Liver (tissue), 8 donors: ENCODE measurements at regions not wholly inside any gene's neighbourhood (a gene's known extent, or its start where the extent isn't known, plus 50 kb on each side); places are given as distances from the start of the nearest gene placed in this dataset.
"Not testable (repeated sequence)": the region's sequence is repeated elsewhere in the genome, so short reads cannot be mapped to it uniquely, and the experiment has no call there.

Experiments used
- DNase-seq: peaks from one replicate; pipeline ENCODE4 v3.0.0-alpha.2; 2017; ENCODE audit warnings: low spot score
- H3K27ac ChIP-seq, 2 donors: one replicate each; pipeline ENCODE4 v1.7.0; 2013; ENCODE audit warnings: inconsistent platforms in 2 of 2, low read length in 2 of 2, control low read depth in 1 of 2, low read depth in 1 of 2, mild to moderate bottlenecking in 1 of 2
- H3K27me3 ChIP-seq, 4 donors: one replicate each; pipeline versions ENCODE4 v1.6.1 to v1.7.0; 2013; ENCODE audit warnings: low read length in 3 of 4, inconsistent platforms in 1 of 4, mild to moderate bottlenecking in 1 of 4, moderate library complexity in 1 of 4; ENCODE audit not compliant: control insufficient read depth in 4 of 4, insufficient read depth in 4 of 4
- H3K36me3 ChIP-seq, 4 donors: one replicate each; pipeline versions ENCODE4 v1.6.1 to v1.7.0; 2013; ENCODE audit warnings: low read length in 3 of 4, mild to moderate bottlenecking in 3 of 4, low read depth in 1 of 4, moderate library complexity in 1 of 4; ENCODE audit not compliant: control insufficient read depth in 4 of 4, insufficient read depth in 3 of 4
- H3K4me1 ChIP-seq, 4 donors: one replicate each; pipeline versions ENCODE4 v1.6.1 to v1.7.0; 2013; ENCODE audit warnings: low read length in 3 of 4, mild to moderate bottlenecking in 3 of 4, moderate library complexity in 1 of 4; ENCODE audit not compliant: control insufficient read depth in 4 of 4, insufficient read depth in 4 of 4
- H3K4me3 ChIP-seq, 3 donors: one replicate each; pipeline versions ENCODE4 v1.6.1 to v1.7.0; 2013; ENCODE audit warnings: low read length in 3 of 3, control low read depth in 1 of 3, low read depth in 1 of 3, mild to moderate bottlenecking in 1 of 3
- H3K9ac ChIP-seq, 2 donors: one replicate each; pipeline ENCODE4 v1.7.0; 2013; ENCODE audit warnings: low read length in 2 of 2, mild to moderate bottlenecking in 2 of 2, moderate library complexity in 2 of 2, control low read depth in 1 of 2, low read depth in 1 of 2
- H3K9me3 ChIP-seq, 4 donors: one replicate each; pipeline versions ENCODE4 v1.6.1 to v1.7.0; 2013; ENCODE audit warnings: low read length in 3 of 4; ENCODE audit not compliant: control insufficient read depth in 4 of 4
- EGR1 ChIP-seq, 2 donors: IDR thresholded peaks; 2 replicates each; pipeline ENCODE4 v1.6.1; 2016 to 2018; ENCODE audit warnings: antibody characterized with exemption in 2 of 2, low read depth in 2 of 2
- FOXA1 ChIP-seq: IDR thresholded peaks from 2 replicates; pipeline ENCODE4 v1.6.1; 2016; ENCODE audit warnings: antibody characterized with exemption
- FOXA2 ChIP-seq: IDR thresholded peaks from 2 replicates; pipeline ENCODE4 v1.6.1; 2016; ENCODE audit warnings: antibody characterized with exemption
- HNF4G ChIP-seq: IDR thresholded peaks from 2 replicates; pipeline ENCODE4 v1.6.1; 2016; ENCODE audit warnings: antibody characterized with exemption
- JUND ChIP-seq, 2 donors: IDR thresholded peaks; 2 replicates each; pipeline ENCODE4 v1.6.1; 2016; ENCODE audit warnings: antibody characterized with exemption in 2 of 2
- NR2F2 ChIP-seq: IDR thresholded peaks from 2 replicates; pipeline ENCODE4 v1.6.1; 2016; ENCODE audit warnings: antibody characterized with exemption
- SP1 ChIP-seq: IDR thresholded peaks from 2 replicates; pipeline ENCODE4 v1.6.1; 2018; ENCODE audit warnings: antibody characterized with exemption, mild to moderate bottlenecking
- TAF1 ChIP-seq: conservative IDR thresholded peaks from 2 replicates; pipeline ENCODE4 v1.6.1; 2016; ENCODE audit warnings: antibody characterized with exemption, mild to moderate bottlenecking
- YY1 ChIP-seq: IDR thresholded peaks from 2 replicates; pipeline ENCODE4 v1.6.1; 2016; ENCODE audit warnings: antibody characterized with exemption, mild to moderate bottlenecking
- WGBS: extraction: QIAGEN DNeasy Blood & Tissue Kit; methylation state at CpG from one replicate; pipeline ENCODE4 v1.1.7; 2013; 5-methylcytosine and 5-hydroxymethylcytosine counted together
- TF ChIP-seq, protein P1 (sequence below): IDR thresholded peaks from 2 replicates; pipeline ENCODE4 v1.6.1; 2016; ENCODE audit warnings: antibody characterized with exemption, mild to moderate bottlenecking
- TF ChIP-seq, protein P2 (sequence below): fragments of 150-350 bp; IDR thresholded peaks from 2 replicates; pipeline ENCODE4 v1.5.1; 2017; ENCODE audit warnings: improper control_type of control experiment, low read depth, low read length; ENCODE audit not compliant: missing input control
- TF ChIP-seq, protein P3 (sequence below): IDR thresholded peaks from 2 replicates; pipeline ENCODE4 v1.6.1; 2016; ENCODE audit warnings: antibody characterized with exemption
- donor health status: healthy.
- donor health status: healthy.
- donor health status: healthy.
- donor health status: healthy.
- donor health status: healthy.

DNA sequence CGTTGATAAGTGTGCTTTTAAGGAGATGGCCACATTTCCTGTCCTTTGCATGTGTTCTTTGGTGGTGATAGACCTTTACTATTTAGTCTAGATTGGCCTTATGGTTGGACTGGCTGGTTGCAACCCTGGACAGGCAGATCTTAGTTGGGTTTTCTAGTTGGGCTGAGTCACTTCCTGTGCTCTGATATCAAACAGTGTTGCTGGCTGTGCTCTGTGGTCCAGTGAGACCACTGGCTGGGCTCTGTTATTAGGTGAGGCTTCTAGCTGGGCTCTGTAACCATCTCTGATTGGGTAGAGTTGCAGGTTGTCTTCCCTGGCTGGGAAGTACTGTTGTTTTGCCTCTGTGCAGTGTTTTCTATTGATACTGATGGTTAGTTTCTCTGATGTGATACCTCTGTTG, 432.5 kb downstream of the LRRC70 start (continued):
- TF ChIP-seq, protein P1, sequence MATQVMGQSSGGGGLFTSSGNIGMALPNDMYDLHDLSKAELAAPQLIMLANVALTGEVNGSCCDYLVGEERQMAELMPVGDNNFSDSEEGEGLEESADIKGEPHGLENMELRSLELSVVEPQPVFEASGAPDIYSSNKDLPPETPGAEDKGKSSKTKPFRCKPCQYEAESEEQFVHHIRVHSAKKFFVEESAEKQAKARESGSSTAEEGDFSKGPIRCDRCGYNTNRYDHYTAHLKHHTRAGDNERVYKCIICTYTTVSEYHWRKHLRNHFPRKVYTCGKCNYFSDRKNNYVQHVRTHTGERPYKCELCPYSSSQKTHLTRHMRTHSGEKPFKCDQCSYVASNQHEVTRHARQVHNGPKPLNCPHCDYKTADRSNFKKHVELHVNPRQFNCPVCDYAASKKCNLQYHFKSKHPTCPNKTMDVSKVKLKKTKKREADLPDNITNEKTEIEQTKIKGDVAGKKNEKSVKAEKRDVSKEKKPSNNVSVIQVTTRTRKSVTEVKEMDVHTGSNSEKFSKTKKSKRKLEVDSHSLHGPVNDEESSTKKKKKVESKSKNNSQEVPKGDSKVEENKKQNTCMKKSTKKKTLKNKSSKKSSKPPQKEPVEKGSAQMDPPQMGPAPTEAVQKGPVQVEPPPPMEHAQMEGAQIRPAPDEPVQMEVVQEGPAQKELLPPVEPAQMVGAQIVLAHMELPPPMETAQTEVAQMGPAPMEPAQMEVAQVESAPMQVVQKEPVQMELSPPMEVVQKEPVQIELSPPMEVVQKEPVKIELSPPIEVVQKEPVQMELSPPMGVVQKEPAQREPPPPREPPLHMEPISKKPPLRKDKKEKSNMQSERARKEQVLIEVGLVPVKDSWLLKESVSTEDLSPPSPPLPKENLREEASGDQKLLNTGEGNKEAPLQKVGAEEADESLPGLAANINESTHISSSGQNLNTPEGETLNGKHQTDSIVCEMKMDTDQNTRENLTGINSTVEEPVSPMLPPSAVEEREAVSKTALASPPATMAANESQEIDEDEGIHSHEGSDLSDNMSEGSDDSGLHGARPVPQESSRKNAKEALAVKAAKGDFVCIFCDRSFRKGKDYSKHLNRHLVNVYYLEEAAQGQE: no peak
- TF ChIP-seq FOXA1 (no peak), EGR1 (IDR thresholded peaks at IDR 0.05; ENCODE audit: low read depth in 2 of 2) (no peak), FOXA2 (no peak), TAF1 (no peak), HNF4G (no peak)
- TF ChIP-seq, protein P2, sequence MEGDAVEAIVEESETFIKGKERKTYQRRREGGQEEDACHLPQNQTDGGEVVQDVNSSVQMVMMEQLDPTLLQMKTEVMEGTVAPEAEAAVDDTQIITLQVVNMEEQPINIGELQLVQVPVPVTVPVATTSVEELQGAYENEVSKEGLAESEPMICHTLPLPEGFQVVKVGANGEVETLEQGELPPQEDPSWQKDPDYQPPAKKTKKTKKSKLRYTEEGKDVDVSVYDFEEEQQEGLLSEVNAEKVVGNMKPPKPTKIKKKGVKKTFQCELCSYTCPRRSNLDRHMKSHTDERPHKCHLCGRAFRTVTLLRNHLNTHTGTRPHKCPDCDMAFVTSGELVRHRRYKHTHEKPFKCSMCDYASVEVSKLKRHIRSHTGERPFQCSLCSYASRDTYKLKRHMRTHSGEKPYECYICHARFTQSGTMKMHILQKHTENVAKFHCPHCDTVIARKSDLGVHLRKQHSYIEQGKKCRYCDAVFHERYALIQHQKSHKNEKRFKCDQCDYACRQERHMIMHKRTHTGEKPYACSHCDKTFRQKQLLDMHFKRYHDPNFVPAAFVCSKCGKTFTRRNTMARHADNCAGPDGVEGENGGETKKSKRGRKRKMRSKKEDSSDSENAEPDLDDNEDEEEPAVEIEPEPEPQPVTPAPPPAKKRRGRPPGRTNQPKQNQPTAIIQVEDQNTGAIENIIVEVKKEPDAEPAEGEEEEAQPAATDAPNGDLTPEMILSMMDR: no peak

DNA sequence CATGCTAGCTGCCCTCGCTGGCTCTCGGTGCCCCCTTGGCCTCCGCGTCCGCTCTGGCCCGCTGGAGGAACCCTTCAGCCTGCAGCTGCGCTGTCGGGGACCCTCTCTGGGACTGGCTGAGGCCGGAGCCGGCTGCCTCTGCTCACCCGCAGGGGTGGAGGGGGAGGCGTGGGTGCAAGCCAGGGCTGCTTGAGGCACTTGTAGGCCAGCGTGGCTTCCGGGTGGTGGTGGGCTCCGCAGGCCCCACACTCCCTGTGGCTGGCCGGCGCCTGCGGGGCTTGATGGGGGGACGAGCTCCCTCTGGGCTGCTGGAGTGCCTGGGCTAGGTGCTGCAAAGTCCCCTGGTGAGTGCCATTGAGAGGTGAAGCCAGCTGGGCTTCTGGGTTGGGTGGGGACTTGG, 429.6 kb downstream of the LRRC70 start:
- WGBS: 92% methylated on average over 19 of the region's 19 CpGs
- Histone ChIP-seq H3K9ac (no peak overlapping the region), H3K36me3 (no peaks in the 10 kb centered on the region), H3K27me3 (no peaks in the 10 kb centered on the region), H3K4me1 (no peaks in the 10 kb centered on the region), H3K27ac (no peak overlapping the region), H3K9me3 (peaks cover 0 to 6% (median 2%) of the 10 kb centered on the region in 4 donors), H3K4me3 (no peak overlapping the region)
- no peak for TF ChIP-seq HNF4G
- TF ChIP-seq, protein P2: no peak
- DNase-seq: no peak

DNA sequence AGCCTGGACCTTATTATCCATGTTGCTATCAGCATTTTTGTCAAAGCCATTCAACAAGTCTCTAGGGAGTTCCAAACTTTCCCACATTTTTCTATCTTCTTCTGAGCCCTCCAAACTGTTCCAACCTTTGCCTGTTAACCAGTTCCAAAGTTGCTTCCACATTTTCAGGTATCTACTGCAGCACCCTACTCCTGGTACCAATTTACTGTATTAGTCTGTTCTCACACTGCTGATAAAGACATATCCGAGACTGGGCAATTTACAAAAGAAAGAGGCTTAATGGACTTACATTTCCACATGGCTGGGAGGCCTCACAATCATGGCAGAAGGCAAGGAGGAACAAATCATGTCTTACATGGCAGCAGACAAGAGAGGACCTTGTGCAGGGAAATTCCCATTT, 416.2 kb downstream of the LRRC70 start:
- WGBS: 44% methylated on average over 1 of the region's 1 CpG
- not testable (repeated sequence) for H3K9me3 ChIP-seq, H3K36me3 ChIP-seq

DNA sequence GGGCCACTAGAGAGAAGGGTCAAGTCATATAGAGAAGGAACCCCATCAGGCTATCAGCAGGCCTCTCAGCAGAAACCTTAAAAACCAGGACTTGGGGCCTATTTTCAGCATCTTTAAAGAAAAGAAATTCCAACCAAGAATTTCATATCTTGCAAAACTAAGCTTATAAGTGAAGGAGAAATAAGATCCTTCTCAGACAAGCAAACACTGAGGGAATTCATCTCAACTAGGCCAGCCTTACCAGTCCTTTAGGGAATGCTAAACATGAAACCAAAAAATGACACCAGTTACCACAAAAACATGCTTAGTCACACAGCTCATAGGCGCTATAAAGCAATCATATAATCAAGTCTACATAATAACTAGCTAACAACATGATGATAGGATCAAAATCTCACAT, 407.1 kb downstream of the LRRC70 start:
- Histone ChIP-seq H3K27ac (no peak overlapping the region), H3K36me3 (no peaks in the 10 kb centered on the region), H3K9ac (no peak overlapping the region), H3K9me3 (peaks cover 0 to 4% (median 2%) of the 10 kb centered on the region in 4 donors), H3K27me3 (no peaks in the 10 kb centered on the region), H3K4me3 (no peak overlapping the region), H3K4me1 (no peaks in the 10 kb centered on the region)
- no peak for DNase-seq
- WGBS: 82% methylated on average over 1 of the region's 1 CpG
- TF ChIP-seq HNF4G (no peak), SP1 (no peak), FOXA1 (no peak), NR2F2 (no peak), JUND (IDR thresholded peaks at IDR 0.05) (no peak), YY1 (no peak)
- TF ChIP-seq, protein P3, sequence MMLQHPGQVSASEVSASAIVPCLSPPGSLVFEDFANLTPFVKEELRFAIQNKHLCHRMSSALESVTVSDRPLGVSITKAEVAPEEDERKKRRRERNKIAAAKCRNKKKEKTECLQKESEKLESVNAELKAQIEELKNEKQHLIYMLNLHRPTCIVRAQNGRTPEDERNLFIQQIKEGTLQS: no peak
- TF ChIP-seq, protein P1: no peak
- TF ChIP-seq, protein P2: no peak

More for the DNA sequence above, 416.2 kb downstream of the LRRC70 start:
- not testable (repeated sequence) for H3K4me3 ChIP-seq, H3K9ac ChIP-seq, DNase-seq, H3K27ac ChIP-seq, H3K4me1 ChIP-seq, H3K27me3 ChIP-seq
